A673 (cell line): ENCODE measurements at regions not wholly inside any gene's neighbourhood (a gene's known extent, or its start where the extent isn't known, plus 50 kb on each side); places are given as distances from the start of the nearest gene placed in this dataset.

Experiments
- BruUV-seq: library from RNA; stranded (reverse); fragments of 400-500 nt; replicated peaks from 2 replicates; lab custom pipeline; 2021; lab: Mats Ljungman, UMichigan
- CTCF ChIA-PET: fragments of 300-600 bp; sonication (Branson Sonifier 250); formaldehyde crosslinking; loops from one replicate; lab custom pipeline; 2022; ENCODE audit warnings: antibody characterized with exemption; lab: Charles Lee
- POLR2A ChIA-PET: fragments of 300-600 bp; sonication (Branson Sonifier 250); formaldehyde crosslinking; loops from one replicate; lab custom pipeline; 2022; ENCODE audit warnings: antibody characterized with exemption; ENCODE audit not compliant: low non-redundant PET; lab: Charles Lee
- DNase-seq: peaks from one replicate; pipeline ENCODE4 v3.0.0-alpha.2; 2015; ENCODE audit warnings: low spot score
- H3K27ac ChIP-seq: fragments of 200-600 bp; sonication (generic); 2 replicates; pipeline ENCODE4 v1.5.1; 2016; ENCODE audit warnings: mixed run types, low read depth, mild to moderate bottlenecking, mixed read lengths, antibody characterized with exemption, low read length; ENCODE audit not compliant: poor library complexity, severe bottlenecking
- H3K27me3 ChIP-seq: fragments of 200-600 bp; sonication (generic); replicated peaks from 2 replicates; pipeline ENCODE4 v1.6.1; 2017; ENCODE audit warnings: mixed run types, low read depth, mild to moderate bottlenecking, mixed read lengths, antibody characterized with exemption, low read length; ENCODE audit not compliant: insufficient read depth, poor library complexity
- H3K36me3 ChIP-seq: fragments of 200-600 bp; sonication (generic); 2 replicates; pipeline ENCODE4 v1.6.1; 2016; ENCODE audit warnings: mixed run types, mild to moderate bottlenecking, mixed read lengths, antibody characterized with exemption, low read length; ENCODE audit not compliant: insufficient read depth, poor library complexity, severe bottlenecking
- H3K4me1 ChIP-seq: fragments of 200-600 bp; sonication (generic); 2 replicates; pipeline ENCODE4 v1.6.1; 2017; ENCODE audit warnings: mixed run types, mild to moderate bottlenecking, mixed read lengths, antibody characterized with exemption, low read length; ENCODE audit not compliant: insufficient read depth, poor library complexity, severe bottlenecking
- H3K4me3 ChIP-seq: fragments of 200-600 bp; sonication (generic); 2 replicates; pipeline ENCODE4 v1.5.1; 2016; ENCODE audit warnings: low read depth, mixed run types, mild to moderate bottlenecking, mixed read lengths, low read length; ENCODE audit not compliant: poor library complexity, severe bottlenecking
- H3K9me3 ChIP-seq: fragments of 200-600 bp; sonication (generic); 2 replicates; pipeline ENCODE4 v1.6.1; 2016; ENCODE audit warnings: mixed run types, low read depth, mild to moderate bottlenecking, mixed read lengths, antibody characterized with exemption, low read length; ENCODE audit not compliant: poor library complexity, severe bottlenecking
- CTCF ChIP-seq: fragments of 300-800, 200-600 bp; sonication (generic); conservative IDR thresholded peaks from 2 replicates; pipeline ENCODE4 v1.5.1; 2017; ENCODE audit warnings: low read depth, mild to moderate bottlenecking, antibody characterized with exemption, low read length, moderate library complexity, mixed read lengths
- EZH2 ChIP-seq: fragments of 200-600 bp; sonication (generic); IDR thresholded peaks from 2 replicates; pipeline ENCODE4 v1.6.1; 2017; ENCODE audit warnings: borderline replicate concordance, low read depth, mild to moderate bottlenecking, mixed read lengths, antibody characterized with exemption, low read length; ENCODE audit not compliant: poor library complexity, severe bottlenecking
- intact Hi-C: fragments of 100-400 bp; cut with micrococcal nuclease; formaldehyde crosslinking; loops from one replicate; pipeline ENCODE4 v1.10.0; 2022; ENCODE audit not compliant: unreplicated experiment

GRCh38 chr10:108307250-108307924 lies 1142.9 kb upstream of the SORCS1 start:
- no peaks in the 10 kb centered on the region for H3K27me3 ChIP-seq
- DNase-seq = no peak
- no peak overlapping the region for H3K4me3 ChIP-seq
- H3K9me3 ChIP-seq = no peaks in the 10 kb centered on the region
- intact Hi-C loops = no loop called here
- H3K4me1 ChIP-seq = no peaks in the 10 kb centered on the region
- H3K36me3 ChIP-seq = no peaks in the 10 kb centered on the region
- no peak overlapping the region for H3K27ac ChIP-seq
- ChIA-PET POLR2A (no interaction called here), CTCF (no interaction called here)
- no TSS peak for BruUV-seq
- no peak for TF ChIP-seq CTCF
- TF ChIP-seq EZH2 = no peak

GRCh38 chr10:108303149-108303548 lies 1138.6 kb upstream of the SORCS1 start:
- no TSS peak for BruUV-seq
- ChIA-PET CTCF (no interaction called here), POLR2A (no interaction called here)
- TF ChIP-seq EZH2 (no peak), CTCF (no peak)
- intact Hi-C loops = no loop called here
- no peaks in the 10 kb centered on the region for H3K36me3 ChIP-seq
- no peak for DNase-seq
- H3K27ac ChIP-seq = no peak overlapping the region
- no peaks in the 10 kb centered on the region for H3K9me3 ChIP-seq
- H3K4me3 ChIP-seq = no peak overlapping the region
- H3K27me3 ChIP-seq = no peaks in the 10 kb centered on the region
- no peaks in the 10 kb centered on the region for H3K4me1 ChIP-seq

GRCh38 chr10:108301002-108301401 lies 1136.5 kb upstream of the SORCS1 start:
- no TSS peak for BruUV-seq
- intact Hi-C loops = no loop called here

More at GRCh38 chr10:108301002-108301401, 1136.5 kb upstream of the SORCS1 start:
- Histone ChIP-seq H3K36me3 (no peaks in the 10 kb centered on the region), H3K27ac (no peak overlapping the region), H3K4me3 (no peak overlapping the region), H3K9me3 (no peaks in the 10 kb centered on the region), H3K4me1 (no peaks in the 10 kb centered on the region), H3K27me3 (no peaks in the 10 kb centered on the region)
- ChIA-PET POLR2A (no interaction called here), CTCF (no interaction called here)
- DNase-seq = no peak
- no peak for TF ChIP-seq CTCF
- TF ChIP-seq EZH2 = no peak
